GM20000 (cell line): ENCODE measurements at regions not wholly inside any gene's neighbourhood (a gene's known extent, or its start where the extent isn't known, plus 50 kb on each side); places are given as distances from the start of the nearest gene placed in this dataset.

ENCODE experiments used
- DNase-seq: peaks from one replicate; pipeline ENCODE4 v3.0.0; 2012; ENCODE audit warnings: low spot score
- CTCF ChIP-seq: IDR thresholded peaks from 2 replicates; pipeline ENCODE4 v1.5.1; 2012; ENCODE audit warnings: mild to moderate bottlenecking, control low read depth; ENCODE audit errors: extremely low read depth, missing control alignments

- DNase-seq = no peak
- no peak for TF ChIP-seq CTCF
Measured at GRCh38 chr5:158544388-158545339, 555.1 kb downstream of the EBF1 start.

GRCh38 chr5:158543539-158544387 lies 556.0 kb downstream of the EBF1 start:
- TF ChIP-seq CTCF = no peak
- no peak for DNase-seq

- no peak for TF ChIP-seq CTCF
- no peak for DNase-seq
Measured at GRCh38 chr5:158541536-158542297, 558.0 kb downstream of the EBF1 start.

GRCh38 chr5:158538506-158539074 lies 561.1 kb downstream of the EBF1 start:
- TF ChIP-seq CTCF = no peak
- DNase-seq = peak; percentile 45

GRCh38 chr5:158537366-158537765 lies 562.4 kb downstream of the EBF1 start:
- TF ChIP-seq CTCF = no peak
- no peak for DNase-seq

- DNase-seq = no peak
- TF ChIP-seq CTCF = no peak
Measured at GRCh38 chr5:158534203-158534602, 565.5 kb downstream of the EBF1 start.
